ENCODE measurements at regions not wholly inside any gene's neighbourhood (a gene's known extent, or its start where the extent isn't known, plus 50 kb on each side); places are given as distances from the start of the nearest gene placed in this dataset.

GRCh38 chr4:180799798-180800197 lies 1443.4 kb upstream of the TENM3 start:
- TF ChIP-seq POLR2A (IDR thresholded peaks at IDR 0.05; ENCODE audit: low read length) (no peak), GATA1 (IDR thresholded peaks at IDR 0.05; ENCODE audit: low read depth, low read length) (no peak)

All from erythroblast (primary cell).